Endothelial cell of umbilical vein (primary cell): ENCODE measurements at regions not wholly inside any gene's neighbourhood (a gene's known extent, or its start where the extent isn't known, plus 50 kb on each side); places are given as distances from the start of the nearest gene placed in this dataset.

Source experiments
- BruUV-seq: library from RNA; stranded (reverse); fragments of 400-500 nt; replicated peaks from 2 replicates; lab custom pipeline; 2021; lab: Mats Ljungman, UMichigan
- CTCF ChIA-PET: fragments of 300-600, 350-600 bp; sonication (Branson Sonifier 250); formaldehyde crosslinking; loops from one replicate; lab custom pipeline; 2021; ENCODE audit warnings: antibody characterized with exemption, inconsistent platforms; lab: Charles Lee
- POLR2A ChIA-PET: fragments of 300-600, 350-600 bp; sonication (Branson Sonifier 250); formaldehyde crosslinking; loops from one replicate; lab custom pipeline; 2021; ENCODE audit warnings: antibody characterized with exemption, inconsistent platforms; lab: Charles Lee
- DNase-seq: peaks from one replicate; pipeline ENCODE4 v3.0.0-alpha.2; 2011; ENCODE audit warnings: low read depth, low spot score
- FAIRE-seq: peaks from 2 replicates; lab custom pipeline; 2011; peaks lifted over from hg19 to GRCh38; lab: Jason Lieb, UNC
- H2AFZ ChIP-seq: 2 replicates; pipeline ENCODE4 v1.6.0; 2012; ENCODE audit warnings: low read depth, low read length, control low read depth, inconsistent platforms
- H3K27ac ChIP-seq: 2 replicates; pipeline ENCODE4 v1.5.1; 2011; ENCODE audit warnings: low read depth, mild to moderate bottlenecking, control low read depth, low read length, moderate library complexity; ENCODE audit not compliant: insufficient read depth
- H3K27me3 ChIP-seq, 2 experiments: 2 replicates each; pipeline versions ENCODE4 v1.6.0 to v1.6.1; 2011; ENCODE audit warnings: low read length in 2 of 2, mixed read lengths in 1 of 2; ENCODE audit not compliant: control insufficient read depth in 2 of 2, insufficient read depth in 2 of 2
- H3K36me3 ChIP-seq, 2 experiments: 2 replicates in 1 of 2; 3 replicates in 1 of 2; pipeline ENCODE4 v1.5.1; 2011; ENCODE audit warnings: low read length in 2 of 2, mild to moderate bottlenecking in 1 of 2, moderate library complexity in 1 of 2; ENCODE audit not compliant: control insufficient read depth in 2 of 2, insufficient read depth in 2 of 2; ENCODE audit errors: extremely low read depth in 1 of 2
- H3K4me1 ChIP-seq: 3 replicates; pipeline ENCODE4 v1.5.1; 2011; ENCODE audit warnings: mild to moderate bottlenecking, low read length; ENCODE audit not compliant: control insufficient read depth, insufficient read depth; ENCODE audit errors: extremely low read depth
- H3K4me2 ChIP-seq: 2 replicates; pipeline ENCODE4 v1.6.1; 2011; ENCODE audit warnings: low read length, control low read depth, mixed read lengths; ENCODE audit not compliant: insufficient read depth
- H3K4me3 ChIP-seq, 3 experiments: fragments of 200-600 bp in 1 of 3; sonication (generic), shearing (Covaris generic) in 1 of 3; replicated peaks in 1 of 3; 2 replicates each; pipeline ENCODE4 v1.5.1; 2011 to 2016; ENCODE audit warnings: control low read depth in 3 of 3, low read length in 3 of 3, mild to moderate bottlenecking in 2 of 3, inconsistent platforms in 1 of 3, low read depth in 1 of 3, moderate library complexity in 1 of 3; ENCODE audit not compliant: insufficient read depth in 1 of 3
- H3K79me2 ChIP-seq: 2 replicates; pipeline ENCODE4 v1.6.0; 2012; ENCODE audit warnings: low read length, inconsistent platforms; ENCODE audit not compliant: control insufficient read depth, insufficient read depth
- H3K9ac ChIP-seq: replicated peaks from 2 replicates; pipeline ENCODE3; 2011; ENCODE audit warnings: low read length, control low read depth; ENCODE audit not compliant: insufficient read depth; ENCODE audit errors: extremely low read depth
- H3K9me1 ChIP-seq: replicated peaks from 3 replicates; pipeline ENCODE4 v1.6.0; 2011; ENCODE audit warnings: mild to moderate bottlenecking, low read length; ENCODE audit not compliant: control insufficient read depth, insufficient read depth; ENCODE audit errors: extremely low read depth
- H3K9me3 ChIP-seq: replicated peaks from 2 replicates; pipeline ENCODE4 v1.5.1; 2012; ENCODE audit warnings: low read length, inconsistent platforms; ENCODE audit not compliant: control insufficient read depth, insufficient read depth
- H4K20me1 ChIP-seq: replicated peaks from 2 replicates; pipeline ENCODE3; 2011; ENCODE audit warnings: mild to moderate bottlenecking, low read length; ENCODE audit not compliant: control insufficient read depth, insufficient read depth; ENCODE audit errors: extremely low read depth
- EZH2 ChIP-seq: IDR thresholded peaks from 2 replicates; pipeline ENCODE4 v1.6.1; 2012; ENCODE audit warnings: borderline replicate concordance, low read depth, mild to moderate bottlenecking, moderate library complexity, low read length, inconsistent platforms; ENCODE audit not compliant: severe bottlenecking
- FOS ChIP-seq: IDR thresholded peaks from 2 replicates; pipeline ENCODE4 v1.6.1; 2011; ENCODE audit warnings: mild to moderate bottlenecking, low read length, moderate library complexity, borderline replicate concordance; ENCODE audit not compliant: insufficient read depth
- GATA2 ChIP-seq: IDR thresholded peaks from 2 replicates; pipeline ENCODE4 v1.7.0; 2011; ENCODE audit warnings: low read depth, mild to moderate bottlenecking, moderate library complexity, mixed read lengths, low read length; ENCODE audit not compliant: insufficient read length, insufficient read depth
- JUN ChIP-seq: IDR thresholded peaks from 2 replicates; pipeline ENCODE4 v1.6.1; 2011; ENCODE audit warnings: borderline replicate concordance, low read depth; ENCODE audit not compliant: insufficient read length, insufficient read depth
- MAX ChIP-seq: IDR thresholded peaks from 2 replicates; pipeline ENCODE4 v1.6.1; 2011; ENCODE audit not compliant: insufficient read depth, insufficient read length
- MYC ChIP-seq: IDR thresholded peaks from one replicate; pipeline ENCODE4 v1.6.1; 2011; ENCODE audit warnings: mild to moderate bottlenecking, low read depth, low read length
- POLR2A ChIP-seq: IDR thresholded peaks from 2 replicates; pipeline ENCODE4 v1.6.1; 2012; ENCODE audit warnings: low read depth, mild to moderate bottlenecking, control low read depth, low read length
- POLR2AphosphoS5 ChIP-seq: IDR thresholded peaks from 2 replicates; pipeline ENCODE4 v1.6.1; 2012; ENCODE audit warnings: low read depth, mild to moderate bottlenecking, control low read depth, low read length, moderate library complexity; ENCODE audit not compliant: insufficient read depth
- dilution Hi-C: fragments of 300-500 bp; cut with MboI; formaldehyde crosslinking; loops from one replicate; pipeline ENCODE4 v1.15.0; 2019; ENCODE audit warnings: low sequenced_read_pairs; ENCODE audit not compliant: extremely low pct_ligation_motif_present
- intact Hi-C: fragments of 100-400 bp; cut with micrococcal nuclease; formaldehyde crosslinking; loops from one replicate; pipeline ENCODE4 v1.10.0; 2022
- TF ChIP-seq, protein P1 (sequence below), 2 donors: IDR thresholded peaks; 1 replicate in 1 of 2; 2 replicates in 1 of 2; pipeline ENCODE4 v1.5.1; 2011; ENCODE audit warnings: low read length in 2 of 2, mild to moderate bottlenecking in 2 of 2, moderate library complexity in 2 of 2, control low read depth in 1 of 2, inconsistent platforms in 1 of 2, low read depth in 1 of 2; ENCODE audit not compliant: insufficient read depth in 1 of 2; ENCODE audit errors: extremely low read depth in 1 of 2

DNA sequence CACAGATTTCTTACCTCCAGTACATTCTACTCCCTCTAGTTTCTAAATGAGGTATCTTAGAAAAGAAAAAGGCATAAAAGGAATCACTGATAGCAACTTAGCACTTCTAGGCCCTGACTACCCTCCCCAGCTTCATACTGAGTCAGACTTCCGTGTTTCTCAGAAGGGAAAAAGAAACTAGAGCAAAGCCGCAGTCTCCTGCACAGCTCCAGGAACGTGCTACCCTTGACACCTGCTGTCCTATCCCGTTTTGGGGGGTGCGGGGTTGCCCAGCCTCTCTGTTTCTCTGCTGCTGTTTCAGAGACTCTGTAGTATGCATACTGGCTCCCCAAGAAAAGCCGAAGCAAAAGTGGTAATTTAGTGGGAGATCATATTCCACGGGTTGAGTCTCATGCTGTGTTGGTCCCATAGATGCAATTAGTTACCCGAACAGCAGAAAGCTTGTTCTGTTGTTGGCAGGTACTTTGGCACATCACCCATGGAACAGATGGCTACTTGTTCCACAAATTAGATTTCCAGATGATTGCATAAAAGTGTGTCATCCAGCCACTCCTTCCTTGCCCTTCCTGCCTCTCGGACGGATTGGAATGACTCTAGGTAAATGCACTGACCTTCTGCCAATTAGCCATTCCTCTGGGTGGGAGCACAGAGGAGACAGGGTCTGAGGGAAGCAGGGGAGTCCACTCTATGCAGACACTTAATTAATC, 438.1 kb downstream of the FUT8 start:
- no peak for FAIRE-seq
- Histone ChIP-seq H3K79me2 (no peaks in the 10 kb centered on the region), H3K27ac (no peak overlapping the region), H3K9me1 (no peaks in the 10 kb centered on the region), H3K4me2 (no peak overlapping the region), H3K9ac (no peak overlapping the region), H3K4me1 (no peaks in the 10 kb centered on the region), H3K9me3 (no peaks in the 10 kb centered on the region), H3K36me3 (no peaks in the 10 kb centered on the region), H3K4me3 (no peak overlapping the region), H4K20me1 (no peaks in the 10 kb centered on the region), H2AFZ (no peak overlapping the region), H3K27me3 (no peaks in the 10 kb centered on the region)
- ChIA-PET CTCF (no interaction called here), POLR2A (no interaction called here)
- no peak for DNase-seq
- intact Hi-C loops, result no loop called here
- dilution Hi-C loops, result no loop called here
- BruUV-seq, result no TSS peak
- no peak for TF ChIP-seq JUN
- no peak for TF ChIP-seq MYC
- TF ChIP-seq GATA2, result no peak
- TF ChIP-seq EZH2, result no peak
- TF ChIP-seq MAX, result no peak
- TF ChIP-seq POLR2A, result no peak
- no peak for TF ChIP-seq FOS
- no peak for TF ChIP-seq POLR2AphosphoS5
- TF ChIP-seq, protein P1, sequence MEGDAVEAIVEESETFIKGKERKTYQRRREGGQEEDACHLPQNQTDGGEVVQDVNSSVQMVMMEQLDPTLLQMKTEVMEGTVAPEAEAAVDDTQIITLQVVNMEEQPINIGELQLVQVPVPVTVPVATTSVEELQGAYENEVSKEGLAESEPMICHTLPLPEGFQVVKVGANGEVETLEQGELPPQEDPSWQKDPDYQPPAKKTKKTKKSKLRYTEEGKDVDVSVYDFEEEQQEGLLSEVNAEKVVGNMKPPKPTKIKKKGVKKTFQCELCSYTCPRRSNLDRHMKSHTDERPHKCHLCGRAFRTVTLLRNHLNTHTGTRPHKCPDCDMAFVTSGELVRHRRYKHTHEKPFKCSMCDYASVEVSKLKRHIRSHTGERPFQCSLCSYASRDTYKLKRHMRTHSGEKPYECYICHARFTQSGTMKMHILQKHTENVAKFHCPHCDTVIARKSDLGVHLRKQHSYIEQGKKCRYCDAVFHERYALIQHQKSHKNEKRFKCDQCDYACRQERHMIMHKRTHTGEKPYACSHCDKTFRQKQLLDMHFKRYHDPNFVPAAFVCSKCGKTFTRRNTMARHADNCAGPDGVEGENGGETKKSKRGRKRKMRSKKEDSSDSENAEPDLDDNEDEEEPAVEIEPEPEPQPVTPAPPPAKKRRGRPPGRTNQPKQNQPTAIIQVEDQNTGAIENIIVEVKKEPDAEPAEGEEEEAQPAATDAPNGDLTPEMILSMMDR (IDR thresholded peaks at IDR 0.05; ENCODE audit: extremely low read depth in 1 of 2, insufficient read depth in 1 of 2, low read depth in 1 of 2, low read length in 2 of 2), result no peak
